KBM-7 (cell line): ENCODE measurements at regions not wholly inside any gene's neighbourhood (a gene's known extent, or its start where the extent isn't known, plus 50 kb on each side); places are given as distances from the start of the nearest gene placed in this dataset.

Experiments
- DNase-seq: peaks from one replicate; pipeline ENCODE4 v3.0.0-alpha.2; 2015
- in situ Hi-C: fragments of 300-500 bp; cut with MboI; formaldehyde crosslinking; loops from 2 replicates; pipeline ENCODE4 v1.14.3; 2020; ENCODE audit warnings: low sequenced_read_pairs, low pct_unique_long_range_greater_than_20kb, mixed read lengths

GRCh38 chr1:78787544-78787943 lies 137.9 kb downstream of the IFI44 start:
- no peak for DNase-seq
- in situ Hi-C loops, result no loop called here

GRCh38 chr1:78790174-78790573 lies 140.5 kb downstream of the IFI44 start:
- DNase-seq, result no peak
- in situ Hi-C loops, result no loop called here

GRCh38 chr1:78792756-78793155 lies 143.1 kb downstream of the IFI44 start:
- in situ Hi-C loops, result no loop called here
- DNase-seq, result no peak

GRCh38 chr1:78797108-78797781 lies 147.6 kb downstream of the IFI44 start:
- in situ Hi-C loops, result no loop called here
- no peak for DNase-seq

GRCh38 chr1:78799926-78800325 lies 150.3 kb downstream of the IFI44 start:
- in situ Hi-C loops, result no loop called here
- no peak for DNase-seq

GRCh38 chr1:78814176-78814575 lies 164.5 kb downstream of the IFI44 start:
- DNase-seq, result no peak
- in situ Hi-C loops, result no loop called here

- in situ Hi-C loops, result no loop called here
- DNase-seq, result no peak
Observed at GRCh38 chr1:78825561-78825960, 175.9 kb downstream of the IFI44 start.

- no peak for DNase-seq
- in situ Hi-C loops, result no loop called here
Observed at GRCh38 chr1:78829644-78830043, 176.9 kb downstream of the ADGRL4 start.

- in situ Hi-C loops, result no loop called here
- no peak for DNase-seq
Observed at GRCh38 chr1:78830321-78830720, 176.2 kb downstream of the ADGRL4 start.

- in situ Hi-C loops, result no loop called here
Observed at GRCh38 chr1:78831731-78832360, 174.7 kb downstream of the ADGRL4 start.

GRCh38 chr1:78833491-78833890 lies 173.0 kb downstream of the ADGRL4 start:
- in situ Hi-C loops, result no loop called here
- no peak for DNase-seq

More at GRCh38 chr1:78831731-78832360, 174.7 kb downstream of the ADGRL4 start:
- DNase-seq, result no peak

GRCh38 chr1:78834201-78834741 lies 172.3 kb downstream of the ADGRL4 start:
- DNase-seq, result no peak
- in situ Hi-C loops, result no loop called here

GRCh38 chr1:78836726-78837125 lies 169.8 kb downstream of the ADGRL4 start:
- in situ Hi-C loops, result no loop called here
- DNase-seq, result peak; percentile 19

GRCh38 chr1:78839704-78840277 lies 166.7 kb downstream of the ADGRL4 start:
- DNase-seq, result peak; percentile 62
- in situ Hi-C loops, result no loop called here
